Spleen (tissue), 11 donors: ENCODE measurements at regions not wholly inside any gene's neighbourhood (a gene's known extent, or its start where the extent isn't known, plus 50 kb on each side); places are given as distances from the start of the nearest gene placed in this dataset.

ENCODE experiments used
- DNase-seq: peaks from one replicate; pipeline ENCODE4 v3.0.0-alpha.2; 2020
- H3K27ac ChIP-seq, 8 donors: fragments of 200-600 bp; sonication (generic) in 7 of 8; 1 replicate in 4 of 8; 2 replicates in 4 of 8; pipeline versions ENCODE4 v1.5.0 to v1.8.0; 2016 to 2021; ENCODE audit warnings: inconsistent platforms in 4 of 8, mild to moderate bottlenecking in 4 of 8, moderate library complexity in 1 of 8
- H3K27me3 ChIP-seq, 7 donors: fragments of 200-600 bp; sonication (generic) in 6 of 7; replicated peaks in 1 of 7; 1 replicate in 4 of 7; 2 replicates in 3 of 7; pipeline versions ENCODE4 v1.5.0 to v1.8.0; 2016 to 2021; ENCODE audit warnings: inconsistent platforms in 3 of 7, mild to moderate bottlenecking in 1 of 7
- H3K36me3 ChIP-seq, 6 donors: fragments of 200-600 bp; sonication (generic) in 5 of 6; 1 replicate in 4 of 6; 2 replicates in 2 of 6; pipeline versions ENCODE4 v1.5.0 to v1.8.0; 2016 to 2021; ENCODE audit warnings: inconsistent platforms in 2 of 6
- H3K4me1 ChIP-seq, 6 donors: fragments of 200-600 bp; sonication (generic) in 5 of 6; 1 replicate in 3 of 6; 2 replicates in 3 of 6; pipeline versions ENCODE4 v1.5.0 to v1.8.0; 2016 to 2021; ENCODE audit warnings: inconsistent platforms in 3 of 6
- H3K4me3 ChIP-seq, 8 donors: fragments of 200-600 bp; sonication (generic) in 7 of 8; 1 replicate in 4 of 8; 2 replicates in 4 of 8; pipeline versions ENCODE4 v1.5.0 to v1.8.0; 2016 to 2021; ENCODE audit warnings: inconsistent platforms in 4 of 8, mild to moderate bottlenecking in 4 of 8, moderate library complexity in 2 of 8
- H3K9me3 ChIP-seq, 8 donors: fragments of 200-600 bp; sonication (generic) in 7 of 8; 1 replicate in 4 of 8; 2 replicates in 4 of 8; pipeline versions ENCODE4 v1.5.0 to v1.8.0; 2016 to 2021; ENCODE audit warnings: inconsistent platforms in 4 of 8
- POLR2A ChIP-seq, 3 donors: fragments of 450-650 bp; IDR thresholded peaks; one replicate each; pipeline ENCODE4 v1.5.1; 2017; ENCODE audit warnings: antibody characterized with exemption in 3 of 3, mild to moderate bottlenecking in 1 of 3
- POLR2AphosphoS5 ChIP-seq, 3 donors: sonication (generic); formaldehyde crosslinking; IDR thresholded peaks; one replicate each; pipeline ENCODE4 v1.5.1; 2017; ENCODE audit warnings: antibody characterized with exemption in 3 of 3
- WGBS, 5 donors: extraction: QIAGEN DNeasy Blood & Tissue Kit in 3 of 5; methylation state at CpG; one replicate each; pipeline versions ENCODE4 v1.1.5 to v1.1.7; 2013 to 2018; 5-methylcytosine and 5-hydroxymethylcytosine counted together
- intact Hi-C: fragments of 100-400 bp; cut with DNase I; formaldehyde crosslinking; loops from one replicate; pipeline ENCODE4 v1.15.0; 2023; ENCODE audit warnings: low total_unique reads
- TF ChIP-seq, protein P1 (sequence below), 11 experiments: fragments of 200-600 bp in 7 of 11; fragments of 450-650 bp in 4 of 11; sonication (generic) in 4 of 11; IDR thresholded peaks in 8 of 11; conservative IDR thresholded peaks in 3 of 11; 1 replicate in 7 of 11; 2 replicates in 4 of 11; pipeline versions ENCODE4 v1.4.0 to v1.8.0; 2016 to 2021; ENCODE audit warnings: antibody characterized with exemption in 11 of 11, inconsistent platforms in 4 of 11, mild to moderate bottlenecking in 1 of 11
- donor health status: healthy with polysubstance abuse.
- donor health status: DM: no; HTN: no; CAD: no; lungs with moderate emphysema.
- donor health status: DM: no; HTN: no; CAD: no.
- donor health status: Bipolar disorder and iron deficiency.
- donor health status: healthy.
- donor health status: DM: no; HTN: no; CAD: no.
- donor health status: DM: yes; HTN: yes; CAD: no.

- Histone ChIP-seq H3K36me3 (no peaks in the 10 kb centered on the region), H3K27me3 (no peaks in the 10 kb centered on the region), H3K27ac (no peak overlapping the region), H3K4me1 (no peaks in the 10 kb centered on the region), H3K9me3 (no peaks in the 10 kb centered on the region), H3K4me3 (no peak overlapping the region)
- TF ChIP-seq, protein P1, sequence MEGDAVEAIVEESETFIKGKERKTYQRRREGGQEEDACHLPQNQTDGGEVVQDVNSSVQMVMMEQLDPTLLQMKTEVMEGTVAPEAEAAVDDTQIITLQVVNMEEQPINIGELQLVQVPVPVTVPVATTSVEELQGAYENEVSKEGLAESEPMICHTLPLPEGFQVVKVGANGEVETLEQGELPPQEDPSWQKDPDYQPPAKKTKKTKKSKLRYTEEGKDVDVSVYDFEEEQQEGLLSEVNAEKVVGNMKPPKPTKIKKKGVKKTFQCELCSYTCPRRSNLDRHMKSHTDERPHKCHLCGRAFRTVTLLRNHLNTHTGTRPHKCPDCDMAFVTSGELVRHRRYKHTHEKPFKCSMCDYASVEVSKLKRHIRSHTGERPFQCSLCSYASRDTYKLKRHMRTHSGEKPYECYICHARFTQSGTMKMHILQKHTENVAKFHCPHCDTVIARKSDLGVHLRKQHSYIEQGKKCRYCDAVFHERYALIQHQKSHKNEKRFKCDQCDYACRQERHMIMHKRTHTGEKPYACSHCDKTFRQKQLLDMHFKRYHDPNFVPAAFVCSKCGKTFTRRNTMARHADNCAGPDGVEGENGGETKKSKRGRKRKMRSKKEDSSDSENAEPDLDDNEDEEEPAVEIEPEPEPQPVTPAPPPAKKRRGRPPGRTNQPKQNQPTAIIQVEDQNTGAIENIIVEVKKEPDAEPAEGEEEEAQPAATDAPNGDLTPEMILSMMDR (IDR thresholded peaks at IDR 0.05 in 8 of 11, conservative IDR thresholded peaks at IDR 0.05 in 3 of 11), result no peak
- TF ChIP-seq POLR2A (IDR thresholded peaks at IDR 0.05) (no peak), POLR2AphosphoS5 (IDR thresholded peaks at IDR 0.05) (no peak)
- WGBS, 5 donors, result 87 to 100% (median 91%) methylated on average over 1 of the region's 1 CpG
- no peak for DNase-seq
- intact Hi-C loops, result no loop called here
Observed at GRCh38 chr11:26026078-26026477, 305.9 kb upstream of the ANO3 start.

DNA sequence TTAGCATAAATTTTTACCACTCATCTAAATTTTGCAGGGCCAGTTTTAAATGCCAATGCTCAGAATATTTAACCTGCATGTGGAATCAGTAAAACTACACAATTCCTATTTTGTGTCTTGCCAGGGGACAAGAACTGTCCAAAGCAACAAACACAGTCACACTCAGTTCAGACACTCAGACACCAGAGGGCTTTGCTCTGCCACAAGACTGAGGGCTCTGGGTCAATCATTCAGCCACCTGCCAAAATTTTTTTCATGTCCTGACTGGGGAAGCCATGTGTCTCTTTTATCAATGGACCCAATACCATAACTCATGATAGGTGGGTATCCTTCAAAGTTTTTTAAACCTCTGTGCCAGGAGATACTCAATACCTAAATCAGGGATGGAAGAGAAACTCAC, 304.0 kb upstream of the ANO3 start:
- no peak for DNase-seq
- Histone ChIP-seq H3K27ac (no peak overlapping the region), H3K4me3 (no peak overlapping the region), H3K9me3 (no peaks in the 10 kb centered on the region), H3K4me1 (no peaks in the 10 kb centered on the region), H3K27me3 (no peaks in the 10 kb centered on the region), H3K36me3 (no peaks in the 10 kb centered on the region)
- intact Hi-C loops, result no loop called here
- TF ChIP-seq POLR2AphosphoS5 (IDR thresholded peaks at IDR 0.05) (no peak), POLR2A (IDR thresholded peaks at IDR 0.05) (no peak)
- TF ChIP-seq, protein P1 (IDR thresholded peaks at IDR 0.05 in 8 of 11, conservative IDR thresholded peaks at IDR 0.05 in 3 of 11), result no peak

- 69 to 83% (median 74%) methylated on average over 2 of the region's 2 CpGs for WGBS, 5 donors
Observed at GRCh38 chr11:26028393-26028911, 303.5 kb upstream of the ANO3 start.

DNA sequence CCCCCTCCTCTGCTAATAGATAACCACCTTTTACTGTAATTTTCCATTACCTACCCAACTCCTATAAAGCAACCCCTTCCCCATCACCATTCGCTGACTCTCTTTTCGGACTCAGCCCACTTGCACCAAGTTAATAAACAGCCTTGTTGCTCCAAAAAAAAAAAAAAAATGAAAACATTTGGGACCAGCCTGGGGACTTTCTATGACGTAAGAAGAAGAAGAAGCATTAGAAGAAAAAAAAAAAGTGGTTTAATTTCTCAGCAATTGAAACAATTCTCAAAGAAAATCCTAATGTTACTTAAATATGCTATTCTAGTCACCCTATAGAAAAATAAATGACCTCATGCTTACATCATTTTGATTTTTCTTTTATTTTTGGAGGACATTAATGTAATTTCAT, 301.5 kb upstream of the ANO3 start:
- no peaks in the 10 kb centered on the region for H3K36me3 ChIP-seq
- 78 to 96% (median 85%) methylated on average over 3 of the region's 3 CpGs for WGBS, 5 donors
- no peaks in the 10 kb centered on the region for H3K4me1 ChIP-seq
- H3K4me3 ChIP-seq, result no peak overlapping the region
- H3K9me3 ChIP-seq, result no peaks in the 10 kb centered on the region
- intact Hi-C loops, result no loop called here
- DNase-seq, result no peak
- no peaks in the 10 kb centered on the region for H3K27me3 ChIP-seq
- TF ChIP-seq POLR2A (IDR thresholded peaks at IDR 0.05), result no peak
- no peak for TF ChIP-seq POLR2AphosphoS5 (IDR thresholded peaks at IDR 0.05)
- TF ChIP-seq, protein P1 (IDR thresholded peaks at IDR 0.05 in 8 of 11, conservative IDR thresholded peaks at IDR 0.05 in 3 of 11), result no peak
- H3K27ac ChIP-seq, result no peak overlapping the region

More at GRCh38 chr11:26028393-26028911, 303.5 kb upstream of the ANO3 start:
- Histone ChIP-seq H3K36me3 (no peaks in the 10 kb centered on the region), H3K4me3 (no peak overlapping the region), H3K27me3 (no peaks in the 10 kb centered on the region), H3K9me3 (no peaks in the 10 kb centered on the region), H3K4me1 (no peaks in the 10 kb centered on the region), H3K27ac (no peak overlapping the region)
- TF ChIP-seq, protein P1 (IDR thresholded peaks at IDR 0.05 in 8 of 11, conservative IDR thresholded peaks at IDR 0.05 in 3 of 11), result no peak
- TF ChIP-seq POLR2AphosphoS5 (IDR thresholded peaks at IDR 0.05), result no peak
- intact Hi-C loops, result no loop called here
- no peak for DNase-seq
